HG03432 (cell line): ENCODE measurements at regions not wholly inside any gene's neighbourhood (a gene's known extent, or its start where the extent isn't known, plus 50 kb on each side); places are given as distances from the start of the nearest gene placed in this dataset.
"Not testable (repeated sequence)": the region's sequence is repeated elsewhere in the genome, so short reads cannot be mapped to it uniquely, and the experiment has no call there.

ENCODE experiments used
- ATAC-seq: cut with Tn5 transposase; IDR thresholded peaks from one replicate; pipeline ENCODE4 v1.9.1; 2021; ENCODE audit warnings: mild to moderate bottlenecking, moderate library complexity; ENCODE audit not compliant: unreplicated experiment

DNA sequence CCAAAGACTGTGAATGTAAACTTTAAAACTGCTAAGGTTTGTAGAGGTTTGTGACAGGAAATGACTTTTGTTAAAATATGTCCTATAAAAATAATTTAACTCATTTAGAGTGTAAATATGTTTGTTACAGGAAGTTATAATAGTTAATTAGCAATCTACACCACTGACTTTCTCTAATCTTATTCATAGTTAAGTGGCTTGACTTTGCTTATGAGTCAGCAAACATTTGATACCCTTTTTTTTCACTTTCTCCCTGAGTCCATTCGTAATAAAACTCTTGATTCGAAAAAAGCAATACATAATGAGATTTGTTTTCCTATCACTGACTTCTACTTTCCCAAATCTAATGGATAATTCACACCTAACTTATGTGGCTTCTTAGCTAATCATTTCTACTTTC lies 317.7 kb upstream of the SEMA3C start:
- no peak for ATAC-seq

DNA sequence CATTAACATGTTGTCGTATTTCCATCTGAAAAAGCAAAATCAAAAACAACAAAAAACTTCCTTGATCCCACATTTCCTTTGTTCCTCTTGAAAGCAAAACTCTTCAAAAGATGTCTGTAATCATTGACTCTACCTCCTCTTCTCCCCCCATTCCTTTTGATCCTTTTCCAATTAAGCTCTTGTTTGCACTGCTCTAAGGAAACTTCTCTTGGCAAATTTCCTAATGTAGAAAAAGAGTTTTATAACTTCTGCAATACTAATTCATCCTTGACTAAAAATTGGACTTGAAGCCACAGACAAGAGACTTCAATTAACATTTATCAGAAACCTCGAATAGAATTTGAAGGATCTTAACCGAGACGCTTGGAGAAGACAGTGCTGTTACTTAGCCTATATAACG lies 317.1 kb upstream of the SEMA3C start:
- ATAC-seq, result no peak

DNA sequence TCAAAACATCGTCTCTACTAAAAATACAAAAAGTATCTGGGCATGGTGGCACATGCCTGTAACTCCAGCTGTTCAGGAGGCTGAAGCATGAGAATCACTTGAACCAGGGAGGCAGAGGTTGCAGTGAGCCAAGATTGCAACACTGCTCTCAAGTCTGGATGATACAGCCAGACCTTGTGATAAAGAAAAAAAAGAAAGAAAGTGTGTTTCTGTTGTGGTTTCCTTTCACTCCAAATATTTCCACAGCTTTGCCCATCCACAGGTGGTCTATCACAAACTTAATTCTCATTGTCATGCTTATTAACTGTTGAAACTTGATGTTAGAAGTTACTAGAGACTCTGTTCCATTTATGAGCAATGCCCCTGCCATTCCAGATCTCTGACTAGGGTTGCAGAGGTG lies 316.0 kb upstream of the SEMA3C start:
- no peak for ATAC-seq

DNA sequence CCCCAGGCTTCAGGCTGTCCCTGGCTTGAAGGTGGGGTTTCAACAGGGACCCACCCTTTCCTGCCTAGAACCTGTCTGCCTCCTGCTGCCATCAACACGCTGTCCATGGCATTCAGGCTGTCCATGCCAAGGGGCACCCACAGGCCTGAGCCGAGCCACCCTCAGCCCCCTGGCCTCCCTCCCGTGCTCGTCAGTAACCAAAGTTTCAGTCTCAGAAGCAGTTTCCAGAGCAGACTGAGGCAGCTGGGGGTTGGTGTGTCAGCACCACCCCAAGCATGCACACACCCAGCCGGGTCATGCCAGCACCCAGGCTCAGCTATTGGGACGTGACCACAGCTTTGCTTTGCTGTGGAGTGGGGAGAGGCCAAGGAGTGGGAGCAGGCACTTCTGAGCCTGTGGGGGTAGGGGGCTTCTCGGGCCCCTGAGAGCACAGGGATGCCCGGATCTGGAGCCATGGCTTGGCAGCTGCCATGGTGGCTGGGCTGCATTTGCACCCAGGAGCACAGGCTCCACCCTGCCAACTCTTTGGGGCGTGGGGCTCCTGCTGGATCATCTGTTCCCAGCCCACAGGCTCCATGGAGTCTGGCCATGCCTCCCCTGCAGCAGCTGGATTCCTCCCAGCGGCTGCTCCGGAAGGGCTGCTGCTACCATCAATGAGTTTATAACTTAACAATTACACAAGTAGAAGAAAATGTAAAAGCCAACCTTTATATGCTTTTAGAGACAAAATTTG lies 314.5 kb upstream of the SEMA3C start:
- no peak for ATAC-seq

DNA sequence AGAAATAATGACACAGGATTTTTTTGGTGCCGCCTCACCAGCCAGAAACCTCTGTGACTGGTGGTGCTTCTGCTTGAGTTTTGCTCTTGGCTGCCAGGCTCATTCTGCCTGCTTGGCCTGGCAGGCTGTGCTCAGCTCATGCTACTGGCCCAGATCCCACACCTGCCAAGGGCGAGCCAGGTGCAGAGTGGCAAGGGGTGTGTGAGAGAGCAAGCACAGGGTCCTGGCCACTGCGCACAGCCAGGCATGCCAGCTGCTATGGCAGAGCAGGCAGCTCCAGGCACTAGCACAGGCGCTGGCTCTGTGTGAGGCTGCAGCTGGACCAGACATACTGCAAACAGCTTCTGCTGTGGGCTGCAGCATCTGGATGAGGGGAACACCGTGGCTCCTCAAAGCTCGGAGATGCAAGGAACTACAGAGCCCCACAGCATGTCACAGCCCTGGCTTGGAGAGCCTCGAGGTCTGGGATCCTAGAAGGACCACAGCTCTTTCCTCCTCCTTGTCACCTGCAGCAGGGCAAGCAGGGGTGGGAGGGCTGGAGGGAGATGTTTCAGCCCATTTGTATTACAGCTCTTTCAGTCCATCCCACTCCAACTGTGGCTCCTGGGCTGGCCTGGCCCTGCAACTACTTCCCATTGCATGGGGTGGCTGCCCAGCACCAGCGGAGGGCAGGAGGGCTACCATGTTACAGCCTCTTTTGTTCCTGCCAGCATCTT lies 313.4 kb upstream of the SEMA3C start:
- no peak for ATAC-seq

DNA sequence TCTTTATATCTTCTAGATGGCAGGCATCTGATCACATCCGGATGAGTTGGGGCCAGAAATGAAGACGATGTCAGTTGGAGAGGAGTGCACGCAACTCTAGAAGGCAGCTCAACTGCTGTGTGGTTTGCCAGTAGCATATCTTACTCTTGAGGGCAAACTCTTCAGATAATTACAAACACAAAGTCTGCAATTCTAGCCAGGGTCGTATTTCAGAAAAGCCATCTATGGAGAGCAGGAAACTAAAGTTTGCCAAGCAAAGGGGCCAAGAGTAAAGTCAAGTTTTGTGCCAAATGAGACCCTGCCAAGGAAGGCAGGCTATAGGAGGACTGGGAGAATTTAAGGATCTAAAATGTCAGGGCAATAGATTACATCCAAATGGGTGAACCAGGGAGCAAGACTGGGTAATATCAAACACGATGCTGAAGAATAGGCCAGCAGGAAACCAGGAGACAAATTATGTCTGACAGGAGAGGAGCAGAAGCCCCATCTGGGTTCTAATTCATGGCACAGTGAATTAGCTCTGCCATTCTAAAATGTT lies 312.5 kb upstream of the SEMA3C start:
- ATAC-seq, result no peak

DNA sequence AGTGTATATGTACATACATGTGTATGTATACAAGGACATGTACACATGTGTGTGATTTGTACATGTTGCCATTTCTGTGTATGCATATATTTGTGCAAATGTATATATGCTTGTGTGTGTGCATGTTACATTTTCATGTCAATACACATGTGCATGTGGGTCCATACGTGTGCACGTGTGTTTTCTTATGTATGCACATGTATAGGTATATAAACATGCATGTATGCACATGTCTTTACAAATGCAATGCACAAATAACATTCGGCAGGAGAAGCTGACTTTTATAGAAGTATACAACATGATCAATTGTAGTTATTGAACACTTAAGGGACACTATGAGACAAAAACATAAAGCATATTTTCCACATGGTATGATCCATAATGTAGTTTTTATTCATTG lies 307.4 kb upstream of the SEMA3C start:
- no peak for ATAC-seq

DNA sequence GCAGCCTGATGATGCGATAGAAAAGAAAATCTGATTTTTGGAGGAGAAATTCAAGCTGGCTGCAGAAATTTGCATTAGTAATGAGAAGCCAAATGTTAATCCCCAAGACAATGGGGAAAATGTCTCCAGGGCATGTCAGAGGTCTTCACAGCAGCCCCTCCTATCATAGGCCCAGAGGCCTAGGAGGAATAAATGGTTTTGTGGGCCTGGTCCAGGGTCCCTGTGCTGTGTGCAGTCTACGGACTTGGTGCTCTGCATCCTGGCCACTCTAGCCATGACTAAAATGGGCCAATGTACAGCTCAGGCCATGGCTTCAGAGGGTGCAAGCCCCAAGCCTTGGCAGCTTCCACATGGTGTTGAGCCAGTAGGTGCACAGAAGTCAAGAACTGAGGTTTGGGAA lies 303.8 kb upstream of the SEMA3C start:
- not testable (repeated sequence) for ATAC-seq

DNA sequence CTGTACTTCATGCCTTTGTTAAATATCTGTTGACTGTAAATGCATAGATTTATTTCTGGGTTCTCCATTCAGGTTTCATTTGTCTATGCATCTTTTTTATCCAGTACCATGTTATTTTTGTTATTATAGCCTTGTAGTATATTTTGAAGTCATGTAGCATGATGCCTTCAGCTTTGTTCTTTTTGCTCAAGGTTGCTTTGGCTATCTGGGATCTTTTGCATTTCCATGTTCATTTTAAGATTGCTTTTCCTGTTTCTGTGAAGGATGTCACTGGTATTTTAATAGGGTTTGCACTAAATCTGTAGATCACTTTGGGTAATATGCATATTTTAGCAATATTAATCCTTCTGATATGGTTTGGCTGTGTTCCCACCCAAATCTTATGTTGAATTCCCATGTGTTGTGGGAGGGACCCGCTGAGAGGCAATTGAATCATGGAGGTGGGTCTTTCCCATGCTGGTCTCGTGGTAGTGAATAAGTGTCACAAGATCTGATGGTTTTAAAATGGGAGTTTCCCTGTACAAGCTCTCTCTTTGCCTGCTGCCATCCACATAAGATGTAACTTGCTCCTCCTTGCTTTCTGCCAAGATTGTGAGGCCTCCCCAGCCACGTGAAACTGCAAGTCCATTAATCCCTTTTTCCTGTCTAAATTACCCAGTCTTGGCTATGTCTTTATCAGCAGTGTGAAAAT lies 302.8 kb upstream of the SEMA3C start:
- ATAC-seq, result no peak

DNA sequence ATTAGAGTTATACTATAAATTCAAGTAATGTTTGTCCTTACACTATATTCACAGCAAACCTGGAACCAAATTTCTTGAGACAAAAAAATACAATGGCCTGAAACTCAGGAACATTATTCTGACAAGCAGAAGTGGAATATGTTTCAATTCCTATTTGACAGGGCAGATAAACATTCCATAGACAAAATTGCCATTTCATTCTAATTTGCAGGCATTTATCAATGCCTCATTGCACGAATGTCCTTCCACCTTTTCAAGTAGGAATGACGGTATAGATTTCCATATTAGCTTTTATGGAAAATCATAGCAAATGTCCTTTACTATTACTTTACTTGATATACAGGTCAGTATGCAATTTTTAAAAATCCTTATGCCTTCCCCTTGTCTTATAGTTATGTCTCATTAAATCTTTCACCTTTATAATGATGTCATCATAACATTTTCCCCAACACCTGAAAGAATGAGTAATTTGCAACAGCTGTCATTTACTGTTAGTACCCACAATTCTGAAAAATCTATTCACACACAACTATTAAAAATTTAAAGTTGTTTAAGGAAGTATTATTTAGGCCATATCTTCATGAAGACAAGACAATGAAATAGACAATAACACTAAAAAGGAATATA lies 299.7 kb upstream of the SEMA3C start:
- ATAC-seq, result no peak

DNA sequence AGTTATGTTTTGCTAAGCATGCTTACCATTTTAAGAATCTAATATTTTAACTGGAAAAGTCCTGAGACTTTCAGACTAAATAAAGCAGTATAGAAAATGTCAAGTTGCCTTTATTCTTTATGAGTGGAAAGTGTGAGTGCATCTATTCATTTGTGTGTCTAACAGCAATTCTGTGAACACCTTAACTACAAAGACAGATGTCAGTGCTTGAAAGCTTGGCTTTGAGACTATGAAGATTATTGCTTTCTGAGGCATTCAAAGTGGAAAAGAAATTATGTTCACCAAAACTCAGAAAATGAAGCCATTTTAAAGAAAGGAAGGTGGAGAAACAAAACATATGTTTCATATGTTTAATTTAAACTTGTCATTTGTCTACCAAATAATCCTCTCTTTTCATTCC lies 294.5 kb upstream of the SEMA3C start:
- no peak for ATAC-seq

DNA sequence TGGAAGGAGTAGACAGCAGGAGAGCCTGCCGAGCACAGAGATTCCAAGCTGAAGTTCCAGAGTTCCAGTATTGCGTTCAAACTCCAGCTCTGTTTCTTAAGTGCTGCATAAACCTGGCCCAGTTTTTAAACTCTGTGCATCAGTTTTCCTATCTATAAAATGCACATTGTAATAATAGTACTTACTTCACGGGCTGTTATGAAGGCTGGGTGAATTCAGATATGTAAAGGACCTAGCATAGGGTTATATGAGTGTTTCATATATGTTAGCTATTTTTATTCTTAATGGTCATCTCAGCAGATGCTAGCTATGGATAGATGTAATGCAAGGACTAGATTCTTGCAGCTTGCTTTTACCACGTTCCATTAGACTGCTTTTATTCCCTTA lies 293.1 kb upstream of the SEMA3C start:
- ATAC-seq, result no peak

DNA sequence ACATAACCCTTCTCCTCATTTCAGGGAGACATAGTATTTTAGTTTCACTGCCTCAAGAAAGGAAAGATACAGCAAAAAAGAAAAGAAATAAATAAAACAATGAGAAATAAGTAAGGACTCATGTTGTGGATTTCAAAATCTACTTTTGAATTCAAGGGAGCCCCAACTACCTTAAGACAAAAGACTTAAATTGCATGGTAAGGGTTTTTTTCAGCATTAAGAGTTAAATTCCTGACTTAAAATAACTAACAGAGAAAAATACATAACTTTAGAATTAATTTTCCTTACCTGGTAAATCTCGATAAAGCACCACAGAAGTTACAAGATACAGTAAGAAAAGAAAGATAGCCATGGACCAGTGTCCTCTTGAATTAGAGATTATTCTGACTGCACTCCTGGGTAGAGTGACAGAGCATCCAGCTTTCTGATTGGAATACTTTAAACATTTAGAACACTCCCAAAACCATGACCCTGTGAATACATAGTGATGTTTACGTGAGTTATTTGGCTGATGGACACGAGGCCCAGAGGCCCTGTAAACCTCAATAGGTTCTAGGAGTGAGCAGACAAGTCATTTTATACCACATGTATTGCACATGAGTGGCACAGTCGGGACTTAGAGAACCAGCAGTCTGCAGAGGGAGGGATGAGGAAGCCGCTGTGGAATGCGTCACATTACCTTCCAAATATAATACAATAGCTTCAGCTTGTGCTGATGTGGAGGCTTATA lies 292.5 kb upstream of the SEMA3C start:
- ATAC-seq, result no peak

DNA sequence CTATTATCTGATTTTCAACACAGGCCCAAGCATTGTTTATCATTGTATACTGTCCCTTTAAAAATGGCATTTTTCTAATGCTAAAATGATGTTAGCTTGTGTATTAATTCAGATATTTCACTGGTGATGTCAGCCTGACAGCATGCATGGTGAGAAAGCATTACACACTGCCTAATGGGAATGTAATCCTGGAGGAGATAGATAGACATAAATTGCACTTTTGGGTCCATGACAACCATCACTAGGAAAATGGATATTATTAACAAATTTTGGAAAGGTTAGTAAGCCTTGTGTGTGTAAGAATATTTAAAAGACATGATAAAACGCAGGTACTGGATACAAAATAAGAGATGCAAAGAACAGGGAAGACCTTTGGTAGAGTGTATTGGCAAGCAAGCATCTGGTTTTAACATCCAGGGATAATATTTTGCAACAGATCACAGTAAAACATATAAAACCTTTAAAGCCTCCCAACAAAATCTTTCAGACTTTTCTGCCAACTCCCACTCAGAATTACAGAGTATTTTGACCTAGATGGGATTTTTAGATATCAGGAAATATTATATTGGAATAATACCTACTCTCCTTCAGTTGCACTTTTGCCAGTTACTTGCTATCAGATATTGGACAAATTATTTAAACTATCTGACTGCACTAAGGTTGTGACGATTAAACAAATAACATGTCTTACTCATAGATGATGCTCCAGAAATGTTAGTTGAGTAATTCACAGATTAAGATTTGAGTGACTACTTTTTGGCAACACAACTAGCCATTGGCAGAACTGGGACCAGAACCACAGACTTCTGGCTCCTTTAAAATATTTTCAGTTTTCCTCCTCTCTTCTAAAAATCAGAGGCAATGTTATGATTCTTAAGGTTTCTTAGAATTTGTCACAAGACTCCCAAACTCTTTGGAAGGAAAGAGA lies 291.6 kb upstream of the SEMA3C start:
- no peak for ATAC-seq

DNA sequence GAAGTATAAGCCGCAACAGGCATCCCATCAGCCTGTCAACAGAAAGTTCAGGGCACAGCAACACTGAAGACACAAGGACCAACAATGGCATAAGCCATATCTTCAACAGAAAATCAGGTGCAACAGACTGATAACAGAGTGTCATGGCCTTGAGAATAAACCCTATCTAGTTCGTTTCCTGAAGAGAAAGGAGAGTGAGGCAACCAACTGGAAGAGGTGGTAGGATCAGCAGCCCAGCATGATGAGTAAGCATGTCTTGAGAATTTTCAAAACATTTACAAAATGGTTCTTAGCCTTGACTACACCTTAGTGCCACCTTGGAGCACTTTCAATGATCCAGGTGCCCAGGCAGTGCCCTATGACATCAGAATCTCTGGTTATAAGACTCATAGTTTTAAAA lies 290.2 kb upstream of the SEMA3C start:
- no peak for ATAC-seq

DNA sequence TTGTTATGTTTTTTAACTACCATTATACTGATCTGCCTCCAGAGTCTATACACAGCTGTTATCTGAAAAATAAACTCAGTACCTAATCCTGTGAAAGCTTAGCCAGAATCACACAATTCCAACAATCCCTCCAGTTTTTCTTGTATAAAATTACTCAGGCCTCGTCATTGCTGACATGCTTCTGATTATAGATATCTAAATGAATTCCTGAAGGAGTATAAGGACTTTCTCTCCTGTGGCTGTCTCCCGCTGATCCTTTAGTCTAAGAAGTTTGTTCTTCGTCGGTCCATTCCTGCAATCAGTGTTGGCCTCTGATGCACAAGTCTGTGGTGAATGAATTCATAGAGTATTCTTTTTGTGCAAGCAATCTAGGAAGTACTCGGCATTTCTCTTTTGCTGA lies 288.9 kb upstream of the SEMA3C start:
- ATAC-seq, result no peak

DNA sequence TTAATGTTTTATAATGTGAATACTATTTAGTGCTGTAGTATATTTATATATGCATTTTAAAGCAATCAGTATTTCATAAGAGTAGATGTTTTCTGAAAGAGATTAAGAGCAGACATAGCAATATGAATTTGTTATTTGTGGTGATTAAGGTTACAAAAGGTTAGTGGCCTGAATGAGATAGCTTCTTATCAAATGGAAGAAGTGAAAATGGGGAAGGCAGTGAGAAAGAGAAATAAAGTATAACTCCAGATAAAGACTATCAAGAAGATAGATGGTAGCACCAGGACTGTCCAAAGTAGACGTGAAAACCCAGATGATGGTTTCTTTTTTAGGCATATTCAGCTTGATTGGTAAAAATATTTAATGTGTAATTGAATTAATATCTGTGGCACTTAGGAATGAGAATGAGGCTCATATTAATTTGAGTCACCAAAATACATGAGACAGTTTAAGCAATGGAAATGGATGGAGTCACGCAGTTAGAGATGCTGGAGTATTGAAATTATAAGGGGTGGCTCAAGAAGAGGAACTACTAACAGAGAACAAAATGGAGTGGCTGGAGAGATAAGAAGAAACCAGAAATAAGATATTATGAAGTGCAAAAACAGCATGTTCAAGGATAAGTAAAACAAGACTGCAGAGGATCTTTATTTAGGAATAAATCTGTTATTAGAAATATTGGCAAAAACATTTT lies 288.0 kb upstream of the SEMA3C start:
- ATAC-seq, result no peak

DNA sequence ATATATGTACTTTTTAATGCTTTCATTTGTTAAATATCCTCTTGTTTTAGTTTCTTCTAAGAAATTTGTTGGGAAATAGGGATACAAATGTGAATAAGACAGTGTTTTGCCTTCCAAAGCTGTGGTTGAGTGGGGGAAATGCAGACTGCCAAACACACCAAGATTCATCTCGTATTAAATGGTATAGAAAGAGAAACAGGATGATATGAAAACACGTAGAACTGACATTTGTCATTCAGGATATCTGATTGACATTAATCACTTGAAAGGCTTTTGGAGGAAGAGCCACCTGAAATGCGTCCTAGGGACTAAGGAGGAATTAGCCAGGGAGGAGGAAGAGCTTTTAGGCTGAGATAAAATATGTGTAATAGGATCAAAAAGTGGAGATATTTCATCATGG lies 287.4 kb upstream of the SEMA3C start:
- no peak for ATAC-seq

DNA sequence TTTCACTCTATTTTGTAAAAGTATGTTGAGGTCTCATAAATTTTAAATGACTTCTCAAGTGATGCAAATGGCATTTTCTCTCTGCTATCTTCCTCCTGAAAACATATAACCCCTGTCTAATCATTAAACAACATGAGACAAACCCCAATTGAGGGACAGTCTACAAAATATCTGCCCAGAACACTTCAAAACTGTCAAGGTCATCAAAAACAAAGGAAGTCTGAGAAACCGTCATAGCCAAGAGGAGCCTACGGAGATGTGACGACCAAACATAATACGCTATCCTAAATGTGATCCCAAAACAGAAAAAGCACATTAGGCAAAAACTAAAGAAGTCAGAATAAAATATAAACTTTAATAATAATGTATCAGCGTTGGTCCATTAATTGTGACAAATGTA lies 282.3 kb upstream of the SEMA3C start:
- ATAC-seq, result no peak
